Breast epithelium (tissue), 3 donors: ENCODE measurements at regions not wholly inside any gene's neighbourhood (a gene's known extent, or its start where the extent isn't known, plus 50 kb on each side); places are given as distances from the start of the nearest gene placed in this dataset.

ENCODE experiments used
- POLR2A ChIP-seq: fragments of 450-650 bp; IDR thresholded peaks from one replicate; pipeline ENCODE4 v1.6.1; 2016; ENCODE audit warnings: antibody characterized with exemption, mild to moderate bottlenecking, moderate library complexity
- TF ChIP-seq, protein P1 (sequence below), 3 donors: fragments of 450-650 bp; IDR thresholded peaks; one replicate each; pipeline ENCODE4 v1.5.1; 2016 to 2017; ENCODE audit warnings: antibody characterized with exemption in 3 of 3, mild to moderate bottlenecking in 3 of 3, moderate library complexity in 3 of 3

DNA sequence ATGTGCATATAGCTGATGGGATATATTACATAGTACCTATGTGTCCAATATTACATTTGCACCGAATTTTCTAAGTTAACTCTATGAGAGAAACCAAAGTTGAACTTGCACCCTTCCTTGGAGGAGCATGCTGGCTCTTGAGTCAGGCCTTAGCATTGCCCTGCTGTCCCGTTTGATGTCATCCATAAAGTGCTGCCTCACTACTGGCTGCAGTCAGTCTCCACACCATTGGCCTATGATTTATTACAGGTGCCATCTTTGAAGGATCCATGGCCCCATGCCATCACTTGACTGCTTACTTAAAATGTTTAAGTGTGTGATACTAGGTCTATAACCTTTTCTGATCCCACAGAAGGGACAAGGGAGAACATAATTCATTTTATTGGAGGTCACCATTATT is 249.3 kb upstream of the RBBP8 start:
- TF ChIP-seq, protein P1, sequence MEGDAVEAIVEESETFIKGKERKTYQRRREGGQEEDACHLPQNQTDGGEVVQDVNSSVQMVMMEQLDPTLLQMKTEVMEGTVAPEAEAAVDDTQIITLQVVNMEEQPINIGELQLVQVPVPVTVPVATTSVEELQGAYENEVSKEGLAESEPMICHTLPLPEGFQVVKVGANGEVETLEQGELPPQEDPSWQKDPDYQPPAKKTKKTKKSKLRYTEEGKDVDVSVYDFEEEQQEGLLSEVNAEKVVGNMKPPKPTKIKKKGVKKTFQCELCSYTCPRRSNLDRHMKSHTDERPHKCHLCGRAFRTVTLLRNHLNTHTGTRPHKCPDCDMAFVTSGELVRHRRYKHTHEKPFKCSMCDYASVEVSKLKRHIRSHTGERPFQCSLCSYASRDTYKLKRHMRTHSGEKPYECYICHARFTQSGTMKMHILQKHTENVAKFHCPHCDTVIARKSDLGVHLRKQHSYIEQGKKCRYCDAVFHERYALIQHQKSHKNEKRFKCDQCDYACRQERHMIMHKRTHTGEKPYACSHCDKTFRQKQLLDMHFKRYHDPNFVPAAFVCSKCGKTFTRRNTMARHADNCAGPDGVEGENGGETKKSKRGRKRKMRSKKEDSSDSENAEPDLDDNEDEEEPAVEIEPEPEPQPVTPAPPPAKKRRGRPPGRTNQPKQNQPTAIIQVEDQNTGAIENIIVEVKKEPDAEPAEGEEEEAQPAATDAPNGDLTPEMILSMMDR (IDR thresholded peaks at IDR 0.05): no peak
- no peak for TF ChIP-seq POLR2A
